Upper lobe of left lung (tissue), 6 donors: ENCODE measurements at regions not wholly inside any gene's neighbourhood (a gene's known extent, or its start where the extent isn't known, plus 50 kb on each side); places are given as distances from the start of the nearest gene placed in this dataset.

Source experiments
- ATAC-seq, 2 donors: fragments of 200-7000 bp; cut with Tn5 transposase; one replicate each; pipeline ENCODE4 v1.9.1; 2022; ENCODE audit warnings: mild to moderate bottlenecking in 2 of 2, moderate library complexity in 2 of 2; ENCODE audit not compliant: low FRiP score in 2 of 2
- DNase-seq, 2 donors: peaks; one replicate each; pipeline ENCODE4 v3.0.0-alpha.2; 2019 to 2020
- H3K27ac ChIP-seq, 4 donors: fragments of 200-600 bp; sonication (generic); one replicate each; pipeline ENCODE4 v1.5.1; 2016 to 2019
- H3K27me3 ChIP-seq, 4 donors: fragments of 200-600 bp; sonication (generic); one replicate each; pipeline ENCODE4 v1.5.1; 2017 to 2019
- H3K36me3 ChIP-seq, 4 donors: fragments of 200-600 bp; sonication (generic); one replicate each; pipeline ENCODE4 v1.5.1; 2016 to 2019
- H3K4me1 ChIP-seq, 4 donors: fragments of 200-600 bp; sonication (generic); one replicate each; pipeline ENCODE4 v1.5.1; 2018 to 2019
- H3K4me3 ChIP-seq, 4 donors: fragments of 200-600 bp; sonication (generic); one replicate each; pipeline ENCODE4 v1.5.1; 2017 to 2019; ENCODE audit warnings: mild to moderate bottlenecking in 2 of 4, moderate library complexity in 1 of 4
- H3K9me3 ChIP-seq, 4 donors: fragments of 200-600 bp; sonication (generic); one replicate each; pipeline ENCODE4 v1.5.1; 2018 to 2019
- EP300 ChIP-seq, 4 donors: sonication (generic); formaldehyde crosslinking; IDR thresholded peaks; one replicate each; pipeline ENCODE4 v1.5.1; 2017; ENCODE audit warnings: antibody characterized with exemption in 4 of 4, control low read depth in 2 of 4
- POLR2A ChIP-seq, 4 donors: fragments of 450-650 bp; IDR thresholded peaks; one replicate each; pipeline ENCODE4 v1.5.1; 2016 to 2017; ENCODE audit warnings: antibody characterized with exemption in 4 of 4, mild to moderate bottlenecking in 2 of 4
- POLR2AphosphoS5 ChIP-seq, 2 donors: sonication (generic); formaldehyde crosslinking; IDR thresholded peaks; one replicate each; pipeline ENCODE4 v1.5.1; 2017; ENCODE audit warnings: antibody characterized with exemption in 2 of 2
- WGBS, 2 donors: methylation state at CpG; one replicate each; pipeline ENCODE4 v1.1.5; 2017 to 2018; 5-methylcytosine and 5-hydroxymethylcytosine counted together
- TF ChIP-seq, protein P1 (sequence below), 6 experiments: fragments of 450-650 bp in 4 of 6; fragments of 200-600 bp in 2 of 6; sonication (generic) in 2 of 6; IDR thresholded peaks; one replicate each; pipeline ENCODE4 v1.5.1; 2016 to 2019; ENCODE audit warnings: antibody characterized with exemption in 6 of 6
- donor health status: DM: no; HTN: no; CAD: no; lungs with moderate emphysema.
- donor health status: DM: no; HTN: yes; CAD: no; lungs with severe emphysema.

DNA sequence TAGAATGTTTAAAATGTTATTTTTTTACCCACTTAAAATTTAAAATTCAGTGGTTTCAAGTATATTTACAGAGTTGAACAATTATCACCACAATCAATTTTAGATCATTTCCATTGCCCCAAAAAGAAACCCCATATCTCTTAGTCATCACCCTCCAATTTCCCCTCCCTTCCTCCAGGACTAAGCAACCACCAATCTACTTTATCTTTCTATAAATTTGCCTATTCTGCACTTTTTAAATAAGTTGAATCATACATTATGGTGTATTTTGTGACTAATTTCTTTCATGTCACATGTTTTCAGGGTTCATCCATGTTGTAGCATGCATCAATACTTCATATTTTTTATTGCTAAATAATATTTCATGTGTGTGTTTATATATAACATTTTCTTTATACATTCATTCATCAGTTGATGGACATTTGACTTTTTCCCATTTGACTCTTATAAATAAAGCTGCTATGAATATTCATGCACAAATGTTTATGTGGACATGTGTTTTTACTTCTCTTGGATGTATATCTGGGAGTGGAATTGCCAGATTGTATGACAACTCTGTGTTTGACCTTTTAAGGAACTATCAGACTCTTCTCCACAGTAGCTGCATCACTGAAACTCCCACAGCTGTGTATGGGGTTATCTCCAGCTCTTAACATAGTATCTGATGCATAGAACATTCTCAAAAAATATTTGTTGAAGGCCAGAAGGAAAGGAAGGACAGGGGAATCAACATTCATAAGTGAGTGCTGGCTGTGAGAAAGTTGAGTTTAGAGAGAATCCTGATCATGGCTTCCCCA lies 107.8 kb upstream of the OXGR1 start:
- no peak for DNase-seq
- Histone ChIP-seq H3K27ac (no peak overlapping the region), H3K9me3 (no peaks in the 10 kb centered on the region), H3K4me3 (no peak overlapping the region), H3K36me3 (no peaks in the 10 kb centered on the region), H3K4me1 (no peaks in the 10 kb centered on the region), H3K27me3 (no peaks in the 10 kb centered on the region)
- TF ChIP-seq, protein P1, sequence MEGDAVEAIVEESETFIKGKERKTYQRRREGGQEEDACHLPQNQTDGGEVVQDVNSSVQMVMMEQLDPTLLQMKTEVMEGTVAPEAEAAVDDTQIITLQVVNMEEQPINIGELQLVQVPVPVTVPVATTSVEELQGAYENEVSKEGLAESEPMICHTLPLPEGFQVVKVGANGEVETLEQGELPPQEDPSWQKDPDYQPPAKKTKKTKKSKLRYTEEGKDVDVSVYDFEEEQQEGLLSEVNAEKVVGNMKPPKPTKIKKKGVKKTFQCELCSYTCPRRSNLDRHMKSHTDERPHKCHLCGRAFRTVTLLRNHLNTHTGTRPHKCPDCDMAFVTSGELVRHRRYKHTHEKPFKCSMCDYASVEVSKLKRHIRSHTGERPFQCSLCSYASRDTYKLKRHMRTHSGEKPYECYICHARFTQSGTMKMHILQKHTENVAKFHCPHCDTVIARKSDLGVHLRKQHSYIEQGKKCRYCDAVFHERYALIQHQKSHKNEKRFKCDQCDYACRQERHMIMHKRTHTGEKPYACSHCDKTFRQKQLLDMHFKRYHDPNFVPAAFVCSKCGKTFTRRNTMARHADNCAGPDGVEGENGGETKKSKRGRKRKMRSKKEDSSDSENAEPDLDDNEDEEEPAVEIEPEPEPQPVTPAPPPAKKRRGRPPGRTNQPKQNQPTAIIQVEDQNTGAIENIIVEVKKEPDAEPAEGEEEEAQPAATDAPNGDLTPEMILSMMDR (IDR thresholded peaks at IDR 0.05) = no peak
- TF ChIP-seq EP300 (IDR thresholded peaks at IDR 0.05) = no peak
- ATAC-seq = no peak

DNA sequence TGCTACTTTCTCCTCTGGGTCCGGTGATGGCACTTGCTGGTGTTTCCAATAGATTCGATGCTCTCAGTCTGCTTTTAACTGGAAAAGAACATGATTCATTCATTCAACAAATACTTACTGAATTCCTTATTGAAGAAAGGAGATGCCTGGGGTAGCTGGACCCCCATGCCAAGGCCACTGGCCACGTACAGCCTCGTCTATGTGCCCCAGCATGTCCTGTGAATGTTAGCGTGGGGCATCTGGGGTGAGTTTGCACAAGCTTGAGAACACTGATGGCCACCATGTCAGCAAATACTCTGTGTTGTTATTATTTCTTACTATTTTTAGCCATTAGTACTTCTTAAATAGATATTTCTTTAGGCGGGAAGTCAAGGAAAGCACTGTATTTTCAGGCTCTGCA lies 112.0 kb upstream of the OXGR1 start:
- ATAC-seq = no peak
- no peak overlapping the region for H3K27ac ChIP-seq
- no peaks in the 10 kb centered on the region for H3K27me3 ChIP-seq
- TF ChIP-seq EP300 (IDR thresholded peaks at IDR 0.05) = no peak
- no peak for TF ChIP-seq POLR2A (IDR thresholded peaks at IDR 0.05)
- 83 to 84% methylated on average over 6 of the region's 6 CpGs for WGBS, 2 donors
- no peaks in the 10 kb centered on the region for H3K9me3 ChIP-seq
- H3K36me3 ChIP-seq = no peaks in the 10 kb centered on the region
- peaks cover 3 to 21% (median 14%) of the 10 kb centered on the region in 4 donors for H3K4me1 ChIP-seq
- DNase-seq = no peak
- no peak overlapping the region for H3K4me3 ChIP-seq

DNA sequence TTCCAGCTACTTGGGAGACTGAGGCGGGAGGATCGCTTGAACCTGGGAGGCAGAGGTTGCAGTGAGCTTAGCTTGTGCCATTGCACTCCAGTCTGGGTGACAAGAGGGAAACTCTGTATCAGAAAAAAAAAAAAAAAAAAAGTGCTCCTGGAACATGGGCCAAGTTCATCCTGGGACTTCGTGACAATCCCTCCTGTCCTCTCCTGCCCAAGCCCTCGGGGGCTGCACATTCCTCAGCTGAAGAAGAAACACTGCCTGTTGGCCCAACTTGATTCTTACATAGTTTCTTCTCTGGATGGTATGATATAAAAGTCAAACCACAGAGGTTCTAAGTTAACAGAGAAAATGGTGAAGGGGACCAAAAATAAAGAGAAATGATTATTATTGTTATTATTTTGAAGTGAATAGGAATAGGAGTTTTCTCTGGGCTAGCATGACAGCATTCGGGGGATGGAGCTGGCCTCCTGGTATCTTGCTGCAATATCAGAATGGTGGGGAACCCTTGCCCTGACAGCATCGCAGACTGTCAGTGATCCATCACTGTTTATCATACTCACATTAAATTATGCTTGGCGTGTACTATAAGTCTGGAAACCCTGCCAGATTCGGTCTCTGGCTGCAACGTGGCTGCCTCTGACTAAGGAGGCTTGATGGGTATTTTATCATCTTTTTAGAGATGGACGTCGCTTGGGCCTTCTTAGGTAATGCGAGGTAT lies 113.7 kb upstream of the OXGR1 start:
- H3K27ac ChIP-seq = no peak overlapping the region
- ATAC-seq = no peak

DNA sequence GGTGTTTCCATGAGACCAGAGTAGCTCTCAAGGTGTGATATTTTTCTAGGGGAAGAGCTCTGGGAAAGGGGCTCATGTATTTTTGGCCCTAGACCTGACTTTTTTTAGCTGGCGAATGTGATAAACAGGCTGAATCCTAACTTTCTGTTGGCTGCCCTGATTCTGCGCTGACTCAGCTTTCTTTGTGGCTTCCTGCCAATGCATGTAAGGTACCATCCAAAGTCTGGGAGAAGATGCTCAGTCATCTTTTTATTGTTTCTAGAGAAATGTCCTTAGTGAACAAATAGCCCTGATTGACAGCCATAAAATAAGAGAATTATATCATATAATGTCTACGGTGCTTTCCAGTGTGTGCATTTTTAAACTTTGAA lies 113.6 kb upstream of the MBNL2 start:
- no peaks in the 10 kb centered on the region for H3K27me3 ChIP-seq
- H3K9me3 ChIP-seq = no peaks in the 10 kb centered on the region
- TF ChIP-seq EP300 (IDR thresholded peaks at IDR 0.05) (no peak), POLR2AphosphoS5 (IDR thresholded peaks at IDR 0.05) (no peak), POLR2A (IDR thresholded peaks at IDR 0.05) (no peak)
- TF ChIP-seq, protein P1 (IDR thresholded peaks at IDR 0.05) = no peak
- no peak for ATAC-seq
- no peak overlapping the region for H3K4me3 ChIP-seq
- peaks cover 3 to 30% (median 27%) of the 10 kb centered on the region in 4 donors for H3K4me1 ChIP-seq
- 68 to 83% methylated on average over 3 of the region's 3 CpGs for WGBS, 2 donors
- no peak overlapping the region for H3K27ac ChIP-seq
- no peaks in the 10 kb centered on the region for H3K36me3 ChIP-seq
- DNase-seq = no peak

More for the DNA sequence above, 113.7 kb upstream of the OXGR1 start:
- no peaks in the 10 kb centered on the region for H3K36me3 ChIP-seq
- H3K9me3 ChIP-seq = no peaks in the 10 kb centered on the region
- WGBS, 2 donors = 83 to 88% methylated on average over 12 of the region's 12 CpGs
- peaks cover 3 to 30% (median 24%) of the 10 kb centered on the region in 4 donors for H3K4me1 ChIP-seq
- TF ChIP-seq EP300 (IDR thresholded peaks at IDR 0.05) = no peak
- no peak for TF ChIP-seq POLR2A (IDR thresholded peaks at IDR 0.05)
- TF ChIP-seq, protein P1 (IDR thresholded peaks at IDR 0.05) = no peak
- no peak for TF ChIP-seq POLR2AphosphoS5 (IDR thresholded peaks at IDR 0.05)
- no peak overlapping the region for H3K4me3 ChIP-seq
- no peaks in the 10 kb centered on the region for H3K27me3 ChIP-seq
- DNase-seq = no peak

DNA sequence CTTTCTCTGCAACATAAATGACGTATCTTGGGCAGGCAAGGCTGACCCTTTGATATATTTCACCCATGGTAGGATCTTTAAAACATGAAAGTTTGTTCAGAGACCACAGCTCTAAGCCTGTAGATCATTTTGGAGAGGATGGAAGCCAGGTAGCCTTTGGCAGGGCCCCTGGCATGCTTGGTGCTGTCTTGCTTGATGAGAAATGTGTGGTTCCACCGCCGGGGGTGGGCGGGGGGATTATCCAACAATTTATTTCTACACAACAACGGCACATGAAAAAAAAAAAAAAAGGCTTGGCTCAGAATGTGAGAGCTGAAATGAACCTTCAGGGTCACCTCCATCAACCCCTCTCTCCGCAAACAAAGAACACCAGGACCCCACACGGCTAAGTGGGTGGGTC lies 112.9 kb upstream of the MBNL2 start:
- no peak for DNase-seq
- peaks cover 8 to 34% (median 30%) of the 10 kb centered on the region in 4 donors for H3K4me1 ChIP-seq
- no peak overlapping the region for H3K4me3 ChIP-seq
- no peak overlapping the region for H3K27ac ChIP-seq
- ATAC-seq = no peak
- TF ChIP-seq POLR2A (IDR thresholded peaks at IDR 0.05) (no peak), EP300 (IDR thresholded peaks at IDR 0.05) (no peak), POLR2AphosphoS5 (IDR thresholded peaks at IDR 0.05) (no peak)
- TF ChIP-seq, protein P1 (IDR thresholded peaks at IDR 0.05) = no peak
- WGBS, 2 donors = 78 to 84% methylated on average over 7 of the region's 7 CpGs
- no peaks in the 10 kb centered on the region for H3K9me3 ChIP-seq
- H3K36me3 ChIP-seq = no peaks in the 10 kb centered on the region
- H3K27me3 ChIP-seq = no peaks in the 10 kb centered on the region
